HG03039 (cell line): ENCODE measurements at regions not wholly inside any gene's neighbourhood (a gene's known extent, or its start where the extent isn't known, plus 50 kb on each side); places are given as distances from the start of the nearest gene placed in this dataset.

ENCODE experiments used
- ATAC-seq: cut with Tn5 transposase; IDR thresholded peaks from one replicate; pipeline ENCODE4 v1.9.1; 2021; ENCODE audit warnings: mild to moderate bottlenecking, moderate library complexity; ENCODE audit not compliant: unreplicated experiment

- ATAC-seq = no peak
These were observed 1508.7 kb upstream of the TMEFF2 start for GRCh38 chr2:193703411-193703810.

GRCh38 chr2:193701484-193701883 is 1506.8 kb upstream of the TMEFF2 start:
- no peak for ATAC-seq

GRCh38 chr2:193695367-193695766 is 1500.6 kb upstream of the TMEFF2 start:
- ATAC-seq = no peak

DNA sequence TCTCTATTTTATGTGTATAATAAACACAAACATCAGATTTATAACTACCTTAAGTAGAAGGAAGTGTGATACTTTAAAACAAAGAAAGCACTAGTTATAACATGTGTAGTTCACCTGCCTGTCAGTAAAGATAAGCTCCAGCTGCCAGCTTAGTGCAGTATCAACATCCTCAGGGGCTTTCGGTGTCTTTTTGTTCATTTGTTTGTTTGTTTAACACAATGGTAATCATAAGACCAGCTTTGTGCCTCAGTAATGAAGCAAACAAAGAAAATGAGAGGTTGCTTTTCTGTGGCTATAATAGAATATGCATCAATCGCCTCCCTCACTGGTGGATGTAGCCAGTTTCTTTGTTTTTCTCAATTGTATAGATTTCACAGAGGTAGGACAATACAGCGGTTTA is 1499.0 kb upstream of the TMEFF2 start:
- ATAC-seq = no peak

- no peak for ATAC-seq
These were observed 1495.8 kb upstream of the TMEFF2 start for GRCh38 chr2:193690572-193690971.

DNA sequence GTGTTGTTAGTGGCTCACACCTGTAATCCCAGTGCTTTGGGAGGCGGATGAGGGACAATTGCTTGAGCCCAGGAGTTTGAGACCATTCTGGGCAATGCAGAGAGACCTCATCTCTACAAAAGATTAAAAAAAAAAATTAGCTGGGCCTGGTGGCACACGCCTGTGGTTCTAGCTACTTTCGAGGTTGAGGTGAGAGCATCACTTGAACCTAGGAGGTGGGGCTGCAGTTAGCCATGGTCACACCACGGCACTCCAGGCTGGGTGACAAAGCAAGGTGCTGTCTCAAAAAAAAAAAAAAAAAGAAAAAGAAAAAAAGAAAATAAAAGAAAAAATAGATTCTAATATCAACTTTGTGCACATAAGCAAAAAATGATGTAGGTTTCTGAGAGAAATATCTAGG is 1492.5 kb upstream of the TMEFF2 start:
- no peak for ATAC-seq

DNA sequence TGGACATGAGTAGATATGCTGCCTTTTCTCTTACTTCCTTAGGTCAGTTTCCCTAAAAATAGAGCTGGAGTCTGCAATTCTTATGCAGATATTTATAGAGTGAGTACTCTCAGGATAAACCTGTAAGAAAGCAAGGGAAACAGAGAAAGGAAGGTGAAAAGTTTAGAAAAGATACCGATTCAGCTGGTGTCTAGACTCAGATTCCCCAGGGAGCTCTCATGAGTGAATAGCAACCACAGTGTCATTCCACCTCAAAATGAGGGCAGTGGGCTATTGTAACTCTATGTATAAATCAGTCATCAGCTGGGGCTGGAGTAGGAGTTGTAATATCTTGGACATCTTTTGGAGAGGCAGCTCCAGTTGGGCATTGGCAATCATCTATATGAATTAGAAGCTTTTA is 1485.1 kb upstream of the TMEFF2 start:
- no peak for ATAC-seq

DNA sequence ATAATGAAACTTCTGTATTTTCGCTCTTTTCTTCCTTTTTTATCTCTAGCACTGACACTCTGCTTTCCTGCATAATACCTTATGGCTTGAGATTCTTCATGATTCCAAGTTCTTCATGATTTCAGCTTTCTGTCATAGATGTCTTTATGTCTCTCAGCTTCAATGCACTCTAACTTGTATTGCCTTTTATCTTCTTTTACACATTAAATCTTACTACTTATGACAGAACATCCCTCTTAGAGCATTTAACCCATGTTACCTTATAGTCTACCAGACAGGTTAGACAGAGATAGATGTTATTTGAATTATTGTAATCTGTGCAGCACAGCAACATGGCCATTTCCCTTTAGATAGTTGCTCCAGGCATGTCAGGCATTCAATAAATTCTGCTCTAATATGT is 1475.7 kb upstream of the TMEFF2 start:
- no peak for ATAC-seq

- no peak for ATAC-seq
These were observed 1474.0 kb upstream of the TMEFF2 start for GRCh38 chr2:193668557-193669323.

GRCh38 chr2:193627927-193628272 is 1433.2 kb upstream of the TMEFF2 start:
- ATAC-seq = no peak

- no peak for ATAC-seq
These were observed 1432.6 kb upstream of the TMEFF2 start for GRCh38 chr2:193627187-193627926.

DNA sequence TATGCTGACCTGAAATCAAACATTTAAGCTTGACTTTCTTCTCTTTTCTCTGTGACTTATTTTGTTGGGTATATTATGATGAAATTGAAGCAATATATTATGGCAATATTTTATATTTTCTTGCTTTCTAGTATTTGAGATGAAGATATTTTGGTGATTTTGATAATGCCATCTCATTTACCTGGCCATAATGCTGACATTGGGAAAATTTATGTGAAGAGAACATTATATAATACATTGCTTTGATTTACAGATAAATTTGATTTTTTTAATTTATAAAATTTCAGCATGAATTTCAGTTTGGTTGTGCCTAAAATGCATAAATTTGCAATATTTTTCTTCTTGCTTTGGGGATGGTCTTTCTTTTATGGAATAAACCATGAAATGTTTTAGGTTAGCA is 1413.7 kb upstream of the TMEFF2 start:
- ATAC-seq = no peak

- no peak for ATAC-seq
These were observed 1396.1 kb upstream of the TMEFF2 start for GRCh38 chr2:193590831-193591230.

- ATAC-seq = no peak
These were observed 1389.8 kb upstream of the TMEFF2 start for GRCh38 chr2:193584522-193584938.

DNA sequence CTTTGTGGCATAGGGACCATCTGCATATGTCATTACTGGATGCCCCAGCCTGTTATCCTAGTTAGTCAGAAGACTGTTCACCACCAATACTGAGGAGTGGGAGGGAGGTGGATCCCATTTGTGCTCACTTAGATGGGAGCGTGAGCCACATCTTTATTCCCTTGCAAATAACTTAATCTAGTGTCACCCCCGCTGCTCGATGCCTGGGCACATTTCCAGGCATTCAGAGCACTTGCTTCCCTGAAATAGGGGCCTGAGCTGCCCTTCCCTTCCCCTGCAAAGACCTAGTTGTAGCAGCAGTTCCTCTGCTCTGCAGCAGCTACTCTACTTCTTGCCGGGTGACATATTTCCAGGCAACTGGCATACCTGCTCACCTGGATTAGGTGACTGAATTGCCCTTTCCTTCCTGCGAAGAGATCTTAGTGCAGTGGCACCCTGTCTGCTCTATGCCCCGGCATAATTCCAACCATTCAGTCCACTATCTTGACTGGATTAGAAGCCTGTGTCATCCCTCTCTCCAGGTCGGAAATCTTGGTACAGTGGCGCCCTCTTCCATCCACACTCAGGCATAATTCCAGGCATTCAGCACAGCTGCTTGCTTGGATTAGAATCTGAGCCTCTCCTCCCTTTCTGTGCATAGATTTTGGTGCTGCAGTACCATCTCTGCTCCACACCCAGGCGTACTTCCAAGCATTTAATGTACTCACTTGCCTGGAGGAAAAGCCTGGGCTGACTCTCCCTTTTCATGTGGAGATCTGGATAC is 1389.1 kb upstream of the TMEFF2 start:
- ATAC-seq = no peak

- ATAC-seq = no peak
These were observed 1387.1 kb upstream of the TMEFF2 start for GRCh38 chr2:193581807-193582206.

DNA sequence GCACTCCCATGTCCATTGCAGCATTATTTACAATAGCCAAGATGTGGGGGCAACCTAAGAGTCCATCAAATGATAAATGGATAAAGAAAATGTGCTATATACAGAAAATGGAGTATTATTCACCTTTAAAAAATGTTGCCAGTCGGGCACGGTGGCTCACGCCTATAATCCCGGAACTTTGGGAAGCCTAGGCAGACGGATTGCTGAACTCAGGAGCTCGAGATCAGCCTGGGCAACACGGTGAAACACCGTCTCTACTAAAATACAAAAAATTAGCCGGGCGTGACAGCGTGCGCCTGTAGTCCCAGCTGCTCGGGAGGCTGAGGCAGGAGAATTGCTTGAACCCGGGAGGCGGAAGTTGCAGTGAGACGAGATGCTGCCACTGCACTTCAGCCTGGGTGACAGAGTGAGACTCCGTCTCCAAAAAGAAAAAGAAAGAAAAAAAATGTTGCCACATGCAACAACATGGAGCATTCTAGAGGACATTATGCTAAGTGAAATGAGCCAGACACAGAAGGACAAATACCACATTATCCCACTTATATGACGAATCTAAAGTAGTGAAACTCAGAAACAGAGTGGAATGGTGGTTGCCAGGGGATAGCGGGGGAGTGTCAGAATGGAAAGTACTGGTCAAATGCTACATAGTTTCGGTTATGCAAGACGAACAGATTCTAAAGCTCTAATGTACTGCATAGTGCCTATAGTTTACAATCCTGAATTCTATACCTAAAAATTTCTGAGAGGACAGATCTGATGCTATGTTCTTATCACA is 1385.6 kb upstream of the TMEFF2 start:
- no peak for ATAC-seq

DNA sequence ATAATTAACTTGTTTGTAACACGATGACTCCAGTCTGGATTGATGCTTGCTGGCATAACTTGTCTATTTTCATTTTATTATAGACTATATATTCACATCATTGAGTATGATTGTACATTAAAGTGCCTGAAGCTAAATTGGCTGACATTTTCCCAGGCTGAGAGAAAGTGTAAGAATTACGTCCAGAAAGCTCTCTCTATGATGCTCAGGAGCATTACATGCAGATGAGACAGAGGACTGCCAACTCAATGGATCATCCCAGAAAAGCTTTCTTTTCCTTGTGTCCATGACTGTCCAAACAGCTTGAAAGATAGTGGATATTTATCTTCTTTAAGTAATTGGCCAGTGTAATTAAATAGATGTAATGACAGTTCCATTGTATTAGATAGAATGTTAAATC is 1372.2 kb upstream of the TMEFF2 start:
- ATAC-seq = no peak

DNA sequence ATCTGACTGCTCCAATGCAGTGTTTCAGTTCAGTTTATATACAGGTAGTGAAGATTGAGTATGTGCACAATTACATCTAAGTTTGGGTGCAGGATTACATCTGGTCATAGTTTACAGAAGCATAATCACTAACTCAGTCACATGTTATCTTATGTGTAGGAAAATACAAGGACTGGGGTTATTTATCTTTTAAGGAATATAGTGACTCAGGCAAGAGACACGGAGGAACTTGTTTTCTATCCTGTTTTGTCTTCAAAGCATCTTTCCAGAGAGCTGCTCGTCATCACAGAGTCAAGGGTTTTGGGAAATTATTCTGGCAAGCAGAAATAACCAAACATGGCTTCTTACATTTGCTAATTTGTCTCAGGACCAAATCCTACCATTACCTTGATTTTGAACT is 1371.5 kb upstream of the TMEFF2 start:
- ATAC-seq = no peak

GRCh38 chr2:193562031-193562430 is 1367.3 kb upstream of the TMEFF2 start:
- no peak for ATAC-seq

GRCh38 chr2:193561054-193561453 is 1366.3 kb upstream of the TMEFF2 start:
- ATAC-seq = peak; percentile 68
